ENCODE measurements at regions not wholly inside any gene's neighbourhood (a gene's known extent, or its start where the extent isn't known, plus 50 kb on each side); places are given as distances from the start of the nearest gene placed in this dataset.

DNA sequence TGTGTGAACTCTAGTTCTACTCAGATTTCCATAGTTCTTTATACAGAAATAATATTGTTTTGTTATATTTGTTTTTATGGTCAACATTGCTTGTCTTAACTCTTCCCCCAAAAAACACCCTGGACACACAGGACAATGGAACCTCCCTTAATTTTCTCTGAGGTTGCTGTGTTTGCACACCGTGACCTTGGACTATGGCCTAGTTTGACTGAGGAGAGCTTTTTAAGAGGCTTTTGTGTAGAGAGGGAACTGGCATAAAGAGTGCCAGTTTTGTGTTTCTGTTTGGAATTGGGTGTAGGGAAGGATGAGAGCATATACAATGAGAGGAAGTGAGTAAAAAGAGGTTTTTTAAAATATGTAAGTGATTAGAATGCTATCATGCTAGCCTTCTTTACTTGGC, 101.1 kb upstream of the MEF2C start:
- TF ChIP-seq, protein P1, sequence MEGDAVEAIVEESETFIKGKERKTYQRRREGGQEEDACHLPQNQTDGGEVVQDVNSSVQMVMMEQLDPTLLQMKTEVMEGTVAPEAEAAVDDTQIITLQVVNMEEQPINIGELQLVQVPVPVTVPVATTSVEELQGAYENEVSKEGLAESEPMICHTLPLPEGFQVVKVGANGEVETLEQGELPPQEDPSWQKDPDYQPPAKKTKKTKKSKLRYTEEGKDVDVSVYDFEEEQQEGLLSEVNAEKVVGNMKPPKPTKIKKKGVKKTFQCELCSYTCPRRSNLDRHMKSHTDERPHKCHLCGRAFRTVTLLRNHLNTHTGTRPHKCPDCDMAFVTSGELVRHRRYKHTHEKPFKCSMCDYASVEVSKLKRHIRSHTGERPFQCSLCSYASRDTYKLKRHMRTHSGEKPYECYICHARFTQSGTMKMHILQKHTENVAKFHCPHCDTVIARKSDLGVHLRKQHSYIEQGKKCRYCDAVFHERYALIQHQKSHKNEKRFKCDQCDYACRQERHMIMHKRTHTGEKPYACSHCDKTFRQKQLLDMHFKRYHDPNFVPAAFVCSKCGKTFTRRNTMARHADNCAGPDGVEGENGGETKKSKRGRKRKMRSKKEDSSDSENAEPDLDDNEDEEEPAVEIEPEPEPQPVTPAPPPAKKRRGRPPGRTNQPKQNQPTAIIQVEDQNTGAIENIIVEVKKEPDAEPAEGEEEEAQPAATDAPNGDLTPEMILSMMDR (IDR thresholded peaks at IDR 0.05) = no peak
- TF ChIP-seq, protein P2, sequence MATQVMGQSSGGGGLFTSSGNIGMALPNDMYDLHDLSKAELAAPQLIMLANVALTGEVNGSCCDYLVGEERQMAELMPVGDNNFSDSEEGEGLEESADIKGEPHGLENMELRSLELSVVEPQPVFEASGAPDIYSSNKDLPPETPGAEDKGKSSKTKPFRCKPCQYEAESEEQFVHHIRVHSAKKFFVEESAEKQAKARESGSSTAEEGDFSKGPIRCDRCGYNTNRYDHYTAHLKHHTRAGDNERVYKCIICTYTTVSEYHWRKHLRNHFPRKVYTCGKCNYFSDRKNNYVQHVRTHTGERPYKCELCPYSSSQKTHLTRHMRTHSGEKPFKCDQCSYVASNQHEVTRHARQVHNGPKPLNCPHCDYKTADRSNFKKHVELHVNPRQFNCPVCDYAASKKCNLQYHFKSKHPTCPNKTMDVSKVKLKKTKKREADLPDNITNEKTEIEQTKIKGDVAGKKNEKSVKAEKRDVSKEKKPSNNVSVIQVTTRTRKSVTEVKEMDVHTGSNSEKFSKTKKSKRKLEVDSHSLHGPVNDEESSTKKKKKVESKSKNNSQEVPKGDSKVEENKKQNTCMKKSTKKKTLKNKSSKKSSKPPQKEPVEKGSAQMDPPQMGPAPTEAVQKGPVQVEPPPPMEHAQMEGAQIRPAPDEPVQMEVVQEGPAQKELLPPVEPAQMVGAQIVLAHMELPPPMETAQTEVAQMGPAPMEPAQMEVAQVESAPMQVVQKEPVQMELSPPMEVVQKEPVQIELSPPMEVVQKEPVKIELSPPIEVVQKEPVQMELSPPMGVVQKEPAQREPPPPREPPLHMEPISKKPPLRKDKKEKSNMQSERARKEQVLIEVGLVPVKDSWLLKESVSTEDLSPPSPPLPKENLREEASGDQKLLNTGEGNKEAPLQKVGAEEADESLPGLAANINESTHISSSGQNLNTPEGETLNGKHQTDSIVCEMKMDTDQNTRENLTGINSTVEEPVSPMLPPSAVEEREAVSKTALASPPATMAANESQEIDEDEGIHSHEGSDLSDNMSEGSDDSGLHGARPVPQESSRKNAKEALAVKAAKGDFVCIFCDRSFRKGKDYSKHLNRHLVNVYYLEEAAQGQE (IDR thresholded peaks at IDR 0.05; ENCODE audit: insufficient read depth in 1 of 2, low read depth in 2 of 2, low read length in 1 of 2) = no peak
- no peak for TF ChIP-seq TCF7L2 (IDR thresholded peaks at IDR 0.05; ENCODE audit: low read depth, low read length)
